ENCODE measurements at regions not wholly inside any gene's neighbourhood (a gene's known extent, or its start where the extent isn't known, plus 50 kb on each side); places are given as distances from the start of the nearest gene placed in this dataset.

- TF ChIP-seq CTCF (conservative IDR thresholded peaks at IDR 0.05) = no peak
- no peak for TF ChIP-seq ZFX (IDR thresholded peaks at IDR 0.05)
These were observed 98.0 kb upstream of the DDX18 start for GRCh38 chr2:117716505-117716904.

Data from C4-2B (cell line).